ENCODE measurements at regions not wholly inside any gene's neighbourhood (a gene's known extent, or its start where the extent isn't known, plus 50 kb on each side); places are given as distances from the start of the nearest gene placed in this dataset.

DNA sequence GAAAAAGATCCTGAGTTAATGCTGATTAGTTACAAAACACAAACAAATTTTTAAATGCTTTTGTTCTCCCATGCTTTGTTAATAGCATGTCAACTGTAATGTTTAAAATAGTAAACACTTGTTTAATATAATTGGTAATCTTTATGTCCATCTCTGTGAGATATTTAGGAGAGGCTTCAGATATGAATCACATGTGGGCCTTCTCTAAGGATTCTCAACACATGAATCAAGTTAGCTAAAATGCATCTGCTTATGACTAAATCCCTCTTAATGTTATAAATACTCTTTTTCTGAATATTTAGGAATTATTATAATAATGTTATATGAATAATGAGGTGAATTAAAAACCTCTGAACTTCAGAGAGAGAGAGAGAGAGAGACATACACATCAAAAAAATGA is 345.9 kb upstream of the MANEA start:
- no peaks in the 10 kb centered on the region for H3K4me1 Mint-ChIP-seq (ENCODE audit: low read depth)
- no peaks in the 10 kb centered on the region for H3K36me3 Mint-ChIP-seq (ENCODE audit: insufficient read depth in 2 of 2)
- no peak for DNase-seq
- ATAC-seq (replicated peaks in 1 of 2) = no peak
- no peaks in the 10 kb centered on the region for H3K9me3 Mint-ChIP-seq
- no peaks in the 10 kb centered on the region for H3K27me3 Mint-ChIP-seq (ENCODE audit: low read depth)
- no peak overlapping the region for H3K4me3 Mint-ChIP-seq
- H3K27ac Mint-ChIP-seq = no peak overlapping the region

- no peak overlapping the region for H3K4me3 Mint-ChIP-seq
Measured at GRCh38 chr6:95232446-95232845, 344.9 kb upstream of the MANEA start.

DNA sequence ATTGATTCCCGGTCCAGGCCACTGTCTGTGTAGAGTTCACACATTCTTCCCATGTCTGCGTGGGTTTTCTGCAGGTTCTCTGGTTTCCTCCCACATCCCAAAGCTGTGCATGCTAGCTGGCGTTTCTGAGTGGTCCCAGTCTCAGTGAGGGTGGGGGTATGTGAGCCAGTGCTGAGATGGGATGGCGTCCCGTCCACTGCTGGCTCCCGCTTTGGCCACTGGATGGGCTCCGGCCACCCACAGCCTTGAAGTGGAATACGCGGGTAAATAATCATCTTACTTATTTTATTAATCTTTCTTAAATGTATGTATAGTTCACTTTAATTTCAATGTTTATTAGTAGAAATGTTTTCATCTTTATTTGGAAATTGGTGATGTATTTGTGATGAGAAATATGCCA is 343.5 kb upstream of the MANEA start:
- Mint-ChIP-seq H3K4me3 (no peak overlapping the region), H3K36me3 (ENCODE audit: insufficient read depth in 2 of 2) (no peaks in the 10 kb centered on the region), H3K9me3 (no peaks in the 10 kb centered on the region), H3K4me1 (ENCODE audit: low read depth) (no peaks in the 10 kb centered on the region), H3K27me3 (ENCODE audit: low read depth) (no peaks in the 10 kb centered on the region), H3K27ac (no peak overlapping the region)
- DNase-seq (no peak), ATAC-seq (replicated peaks in 1 of 2) (no peak)

More at GRCh38 chr6:95232446-95232845, 344.9 kb upstream of the MANEA start:
- H3K9me3 Mint-ChIP-seq = no peaks in the 10 kb centered on the region
- H3K4me1 Mint-ChIP-seq (ENCODE audit: low read depth) = no peaks in the 10 kb centered on the region
- H3K36me3 Mint-ChIP-seq (ENCODE audit: insufficient read depth in 2 of 2) = no peaks in the 10 kb centered on the region
- DNase-seq (no peak), ATAC-seq (replicated peaks in 1 of 2) (no peak)
- H3K27ac Mint-ChIP-seq = no peak overlapping the region
- no peaks in the 10 kb centered on the region for H3K27me3 Mint-ChIP-seq (ENCODE audit: low read depth)

DNA sequence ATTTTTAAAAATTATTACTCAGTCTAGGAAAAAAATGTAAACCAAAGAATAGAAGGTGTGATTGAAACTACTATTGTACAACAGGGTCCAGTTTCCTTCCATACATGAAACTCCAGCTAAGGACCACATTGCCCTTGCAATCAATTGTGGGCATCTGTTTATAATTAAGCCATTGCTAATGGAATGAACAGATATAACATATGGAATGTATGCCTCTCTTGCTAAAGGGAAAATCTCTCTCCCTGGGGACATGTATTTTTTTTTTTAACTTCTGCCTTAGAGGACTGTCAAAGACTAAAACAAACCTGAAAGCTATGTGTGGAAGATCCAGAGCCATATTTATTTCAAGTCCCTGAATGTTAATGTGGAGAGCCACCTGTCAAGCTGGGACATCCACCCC is 336.8 kb upstream of the MANEA start:
- DNase-seq = no peak
- ATAC-seq (replicated peaks in 1 of 2) = no peak
- Mint-ChIP-seq H3K9me3 (no peaks in the 10 kb centered on the region), H3K27ac (no peak overlapping the region), H3K27me3 (ENCODE audit: low read depth) (no peaks in the 10 kb centered on the region), H3K4me1 (ENCODE audit: low read depth) (no peaks in the 10 kb centered on the region), H3K4me3 (no peak overlapping the region), H3K36me3 (ENCODE audit: insufficient read depth in 2 of 2) (no peaks in the 10 kb centered on the region)

- Mint-ChIP-seq H3K36me3 (ENCODE audit: insufficient read depth in 2 of 2) (no peaks in the 10 kb centered on the region), H3K4me3 (no peak overlapping the region), H3K4me1 (ENCODE audit: low read depth) (no peaks in the 10 kb centered on the region), H3K27me3 (ENCODE audit: low read depth) (no peaks in the 10 kb centered on the region), H3K27ac (no peak overlapping the region), H3K9me3 (no peaks in the 10 kb centered on the region)
- DNase-seq (no peak), ATAC-seq (replicated peaks in 1 of 2) (no peak)
Measured at GRCh38 chr6:95242560-95242959, 334.8 kb upstream of the MANEA start.

- H3K9me3 Mint-ChIP-seq = no peaks in the 10 kb centered on the region
- no peak overlapping the region for H3K27ac Mint-ChIP-seq
- ATAC-seq (replicated peaks in 1 of 2) (no peak), DNase-seq (no peak)
- H3K4me3 Mint-ChIP-seq = no peak overlapping the region
- H3K36me3 Mint-ChIP-seq (ENCODE audit: insufficient read depth in 2 of 2) = no peaks in the 10 kb centered on the region
- no peaks in the 10 kb centered on the region for H3K4me1 Mint-ChIP-seq (ENCODE audit: low read depth)
- no peaks in the 10 kb centered on the region for H3K27me3 Mint-ChIP-seq (ENCODE audit: low read depth)
Measured at GRCh38 chr6:95243053-95243452, 334.3 kb upstream of the MANEA start.

GRCh38 chr6:95244751-95245150 is 332.6 kb upstream of the MANEA start:
- Mint-ChIP-seq H3K9me3 (no peaks in the 10 kb centered on the region), H3K27ac (no peak overlapping the region), H3K36me3 (ENCODE audit: insufficient read depth in 2 of 2) (no peaks in the 10 kb centered on the region), H3K4me3 (no peak overlapping the region), H3K4me1 (ENCODE audit: low read depth) (no peaks in the 10 kb centered on the region), H3K27me3 (ENCODE audit: low read depth) (no peaks in the 10 kb centered on the region)
- DNase-seq (no peak), ATAC-seq (replicated peaks in 1 of 2) (no peak)

GRCh38 chr6:95248499-95248898 is 328.8 kb upstream of the MANEA start:
- Mint-ChIP-seq H3K4me1 (ENCODE audit: low read depth) (no peaks in the 10 kb centered on the region), H3K9me3 (no peaks in the 10 kb centered on the region), H3K27me3 (ENCODE audit: low read depth) (no peaks in the 10 kb centered on the region), H3K27ac (no peak overlapping the region), H3K36me3 (ENCODE audit: insufficient read depth in 2 of 2) (no peaks in the 10 kb centered on the region), H3K4me3 (no peak overlapping the region)
- ATAC-seq (replicated peaks in 1 of 2) = no peak
- DNase-seq = no peak

- no peaks in the 10 kb centered on the region for H3K4me1 Mint-ChIP-seq (ENCODE audit: low read depth)
- DNase-seq (no peak), ATAC-seq (replicated peaks in 1 of 2) (no peak)
- H3K36me3 Mint-ChIP-seq (ENCODE audit: insufficient read depth in 2 of 2) = no peaks in the 10 kb centered on the region
- H3K4me3 Mint-ChIP-seq = no peak overlapping the region
- no peak overlapping the region for H3K27ac Mint-ChIP-seq
- no peaks in the 10 kb centered on the region for H3K27me3 Mint-ChIP-seq (ENCODE audit: low read depth)
- no peaks in the 10 kb centered on the region for H3K9me3 Mint-ChIP-seq
Measured at GRCh38 chr6:95249175-95249574, 328.2 kb upstream of the MANEA start.

DNA sequence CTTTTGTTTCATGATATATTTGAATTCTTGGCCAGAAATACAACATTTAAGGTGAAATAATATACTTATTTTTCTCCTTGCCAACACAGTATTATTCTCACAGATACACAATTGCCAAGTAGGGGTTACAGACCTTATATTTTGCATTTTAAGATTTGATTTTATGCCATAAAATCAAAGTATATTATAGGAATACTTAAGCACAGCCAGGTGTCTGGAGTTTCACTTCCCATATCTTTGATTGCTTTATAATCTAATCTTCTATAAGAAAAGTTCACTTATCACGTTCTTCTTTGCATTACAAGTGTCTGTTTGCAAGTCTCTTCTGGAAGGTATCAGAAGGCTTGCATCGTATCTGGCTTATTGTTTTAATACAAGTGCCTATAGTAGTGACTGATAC is 327.7 kb upstream of the MANEA start:
- no peak for ATAC-seq (replicated peaks in 1 of 2)
- H3K4me3 Mint-ChIP-seq = no peak overlapping the region
- no peaks in the 10 kb centered on the region for H3K36me3 Mint-ChIP-seq (ENCODE audit: insufficient read depth in 2 of 2)
- H3K27ac Mint-ChIP-seq = no peak overlapping the region
- H3K4me1 Mint-ChIP-seq (ENCODE audit: low read depth) = no peaks in the 10 kb centered on the region
- no peaks in the 10 kb centered on the region for H3K9me3 Mint-ChIP-seq
- no peaks in the 10 kb centered on the region for H3K27me3 Mint-ChIP-seq (ENCODE audit: low read depth)
- DNase-seq = no peak

- ATAC-seq (replicated peaks in 1 of 2) (no peak), DNase-seq (no peak)
- Mint-ChIP-seq H3K36me3 (ENCODE audit: insufficient read depth in 2 of 2) (no peaks in the 10 kb centered on the region), H3K9me3 (no peaks in the 10 kb centered on the region), H3K27me3 (ENCODE audit: low read depth) (no peaks in the 10 kb centered on the region), H3K4me3 (no peak overlapping the region), H3K4me1 (ENCODE audit: low read depth) (no peaks in the 10 kb centered on the region), H3K27ac (no peak overlapping the region)
Measured at GRCh38 chr6:95263840-95264239, 313.5 kb upstream of the MANEA start.

GRCh38 chr6:95266537-95267258 is 310.6 kb upstream of the MANEA start:
- Mint-ChIP-seq H3K4me1 (ENCODE audit: low read depth) (no peaks in the 10 kb centered on the region), H3K4me3 (no peak overlapping the region), H3K27ac (no peak overlapping the region), H3K36me3 (ENCODE audit: insufficient read depth in 2 of 2) (no peaks in the 10 kb centered on the region), H3K27me3 (ENCODE audit: low read depth) (no peaks in the 10 kb centered on the region), H3K9me3 (no peaks in the 10 kb centered on the region)
- ATAC-seq (replicated peaks in 1 of 2) (no peak), DNase-seq (no peak)

DNA sequence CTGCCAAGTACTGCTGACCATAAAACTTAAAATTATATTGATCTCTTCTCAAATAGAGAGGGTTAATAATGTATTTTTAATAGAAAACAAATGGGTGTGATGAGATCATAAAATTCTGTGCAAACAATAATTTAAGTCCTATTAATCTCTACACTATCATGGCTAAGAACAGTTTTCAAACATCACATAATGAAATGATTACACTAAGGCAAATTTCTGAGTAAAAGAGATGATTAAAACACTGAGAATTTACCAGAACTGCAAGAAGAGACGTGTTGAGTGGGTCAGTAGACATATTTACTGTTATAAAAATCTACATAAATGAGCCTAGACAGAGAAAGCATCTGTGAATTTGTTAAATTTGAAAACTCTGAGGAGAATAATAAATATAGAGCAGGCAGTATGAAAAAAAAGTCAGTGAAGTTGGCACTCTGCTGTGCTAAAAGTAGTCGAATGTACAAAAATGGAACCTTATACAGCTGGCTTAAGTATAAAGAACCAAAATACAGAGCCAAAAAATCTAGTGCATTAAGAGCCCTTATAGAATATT is 302.6 kb upstream of the MANEA start:
- Mint-ChIP-seq H3K27ac (no peak overlapping the region), H3K36me3 (ENCODE audit: insufficient read depth in 2 of 2) (no peaks in the 10 kb centered on the region), H3K4me1 (ENCODE audit: low read depth) (no peaks in the 10 kb centered on the region), H3K9me3 (peaks cover 0 to 2% of the 10 kb centered on the region in 2 donors), H3K4me3 (no peak overlapping the region), H3K27me3 (ENCODE audit: low read depth) (no peaks in the 10 kb centered on the region)
- DNase-seq (no peak), ATAC-seq (replicated peaks in 1 of 2) (no peak)

GRCh38 chr6:95279616-95280015 is 297.7 kb upstream of the MANEA start:
- H3K27me3 Mint-ChIP-seq (ENCODE audit: low read depth) = no peaks in the 10 kb centered on the region
- no peaks in the 10 kb centered on the region for H3K4me1 Mint-ChIP-seq (ENCODE audit: low read depth)
- H3K27ac Mint-ChIP-seq = no peak overlapping the region
- peaks cover 0 to 3% of the 10 kb centered on the region in 2 donors for H3K9me3 Mint-ChIP-seq
- ATAC-seq (replicated peaks in 1 of 2) (no peak), DNase-seq (no peak)
- H3K4me3 Mint-ChIP-seq = no peak overlapping the region
- no peaks in the 10 kb centered on the region for H3K36me3 Mint-ChIP-seq (ENCODE audit: insufficient read depth in 2 of 2)

Measured in activated T-cell treated with anti-CD3 and anti-CD28 coated beads, Interleukin-2, amount 50 U/mL, for 72 hours (primary cell).